Natural killer cell (primary cell): ENCODE measurements at regions not wholly inside any gene's neighbourhood (a gene's known extent, or its start where the extent isn't known, plus 50 kb on each side); places are given as distances from the start of the nearest gene placed in this dataset.

Source experiments
- ATAC-seq, 3 donors: fragments of 150-1000 bp in 2 of 3; fragments of 200-7000 bp in 1 of 3; cut with Tn5 transposase; 1 replicate in 1 of 3; 2 replicates in 2 of 3; pipeline ENCODE4 v1.10.0; 2021; ENCODE audit warnings: mild to moderate bottlenecking in 2 of 3, moderate library complexity in 2 of 3
- DNase-seq, 2 donors: peaks; one replicate each; pipeline versions ENCODE4 v3.0.0 to v3.0.0-alpha.2; 2013 to 2021; ENCODE audit warnings: mixed read lengths in 1 of 2
- H3K27ac ChIP-seq: one replicate; pipeline ENCODE4 v1.5.1; 2013; ENCODE audit warnings: mild to moderate bottlenecking, low read length
- H3K27me3 ChIP-seq: one replicate; pipeline ENCODE4 v1.6.1; 2013; ENCODE audit warnings: low read length; ENCODE audit not compliant: control insufficient read depth, insufficient read depth
- H3K36me3 ChIP-seq: one replicate; pipeline ENCODE4 v1.6.1; 2013; ENCODE audit warnings: low read length; ENCODE audit not compliant: control insufficient read depth, insufficient read depth
- H3K4me1 ChIP-seq: one replicate; pipeline ENCODE4 v1.6.1; 2013; ENCODE audit warnings: low read length; ENCODE audit not compliant: control insufficient read depth, insufficient read depth
- H3K4me3 ChIP-seq: one replicate; pipeline ENCODE4 v1.5.1; 2013; ENCODE audit warnings: low read length
- H3K9me3 ChIP-seq: one replicate; pipeline ENCODE4 v1.6.1; 2013; ENCODE audit warnings: low read length; ENCODE audit not compliant: control insufficient read depth, insufficient read depth
- H3K27ac Mint-ChIP-seq, 2 donors: one replicate each; pipeline ENCODE4 v1.8.0; 2022; ENCODE audit warnings: mild to moderate bottlenecking in 2 of 2, mixed read lengths in 2 of 2, moderate library complexity in 1 of 2
- H3K27me3 Mint-ChIP-seq, 2 donors: one replicate each; pipeline ENCODE4 v1.8.0; 2022; ENCODE audit warnings: low read depth in 2 of 2, mixed read lengths in 2 of 2
- H3K36me3 Mint-ChIP-seq: one replicate; pipeline ENCODE4 v1.8.0; 2022; ENCODE audit warnings: mixed read lengths
- H3K4me1 Mint-ChIP-seq, 2 donors: one replicate each; pipeline ENCODE4 v1.8.0; 2022; ENCODE audit warnings: mixed read lengths in 2 of 2
- H3K4me3 Mint-ChIP-seq: one replicate; pipeline ENCODE4 v1.8.0; 2022; ENCODE audit warnings: mild to moderate bottlenecking, moderate library complexity, mixed read lengths
- H3K9me3 Mint-ChIP-seq, 2 donors: one replicate each; pipeline ENCODE4 v1.8.0; 2022; ENCODE audit warnings: mixed read lengths in 2 of 2
- CTCF ChIP-seq: fragments of 200-600 bp; IDR thresholded peaks from one replicate; pipeline ENCODE4 v1.8.0; 2022; ENCODE audit warnings: antibody characterized with exemption
- WGBS: methylation state at CpG from one replicate; pipeline ENCODE4 v1.1.7; 2013; ENCODE audit warnings: missing lambda C conversion rate; ENCODE audit not compliant: insufficient coverage; 5-methylcytosine and 5-hydroxymethylcytosine counted together
- intact Hi-C: fragments of 100-400 bp; cut with micrococcal nuclease; formaldehyde crosslinking; loops from one replicate; pipeline ENCODE4 v1.14.2; 2022

GRCh38 chr18:45291621-45292615 lies 323.4 kb upstream of the SLC14A2 start:
- 83% methylated on average over 9 of the region's 17 CpGs for WGBS
- H3K27ac ChIP-seq = no peak overlapping the region
- Mint-ChIP-seq H3K4me3 (no peak overlapping the region), H3K36me3 (no peaks in the 10 kb centered on the region), H3K27ac (no peak overlapping the region), H3K27me3 (peaks cover 5 to 7% of the 10 kb centered on the region in 2 donors), H3K9me3 (no peaks in the 10 kb centered on the region), H3K4me1 (no peaks in the 10 kb centered on the region)
- DNase-seq (no peak), ATAC-seq (no peak)
- no peaks in the 10 kb centered on the region for H3K36me3 ChIP-seq
- H3K27me3 ChIP-seq = no peaks in the 10 kb centered on the region
- TF ChIP-seq CTCF = no peak
- H3K4me1 ChIP-seq = no peaks in the 10 kb centered on the region
- H3K4me3 ChIP-seq = no peak overlapping the region
- no peaks in the 10 kb centered on the region for H3K9me3 ChIP-seq
- intact Hi-C loops = no loop called here

- Histone ChIP-seq H3K27ac (no peak overlapping the region), H3K36me3 (no peaks in the 10 kb centered on the region), H3K4me3 (no peak overlapping the region), H3K4me1 (no peaks in the 10 kb centered on the region), H3K27me3 (no peaks in the 10 kb centered on the region), H3K9me3 (no peaks in the 10 kb centered on the region)
- WGBS = 96% methylated on average over 6 of the region's 6 CpGs
- Mint-ChIP-seq H3K4me1 (no peaks in the 10 kb centered on the region), H3K9me3 (no peaks in the 10 kb centered on the region), H3K27me3 (peaks cover 3 to 7% of the 10 kb centered on the region in 2 donors), H3K36me3 (no peaks in the 10 kb centered on the region), H3K27ac (no peak overlapping the region), H3K4me3 (no peak overlapping the region)
- DNase-seq (no peak), ATAC-seq (no peak)
- intact Hi-C loops = no loop called here
- no peak for TF ChIP-seq CTCF
Measured at GRCh38 chr18:45295388-45295787, 319.9 kb upstream of the SLC14A2 start.

- no peak for TF ChIP-seq CTCF
- no peak overlapping the region for H3K27ac Mint-ChIP-seq
- Histone ChIP-seq H3K4me1 (no peaks in the 10 kb centered on the region), H3K4me3 (no peak overlapping the region), H3K36me3 (no peaks in the 10 kb centered on the region), H3K9me3 (no peaks in the 10 kb centered on the region), H3K27ac (no peak overlapping the region), H3K27me3 (no peaks in the 10 kb centered on the region)
- H3K4me1 Mint-ChIP-seq = no peaks in the 10 kb centered on the region
- no peak overlapping the region for H3K4me3 Mint-ChIP-seq
- no peak for DNase-seq
- no peaks in the 10 kb centered on the region for H3K36me3 Mint-ChIP-seq
- ATAC-seq = no peak
- intact Hi-C loops = no loop called here
- no peaks in the 10 kb centered on the region for H3K9me3 Mint-ChIP-seq
- WGBS = 82% methylated on average over 3 of the region's 3 CpGs
- H3K27me3 Mint-ChIP-seq = peaks cover 3 to 6% of the 10 kb centered on the region in 2 donors
Measured at GRCh38 chr18:45298986-45299385, 316.3 kb upstream of the SLC14A2 start.
